ENCODE measurements at regions not wholly inside any gene's neighbourhood (a gene's known extent, or its start where the extent isn't known, plus 50 kb on each side); places are given as distances from the start of the nearest gene placed in this dataset.

GRCh38 chr3:132966374-132966773, 71.8 kb upstream of the TMEM108 start:
- TF ChIP-seq CTCF (IDR thresholded peaks at IDR 0.05 in 2 of 3, conservative IDR thresholded peaks at IDR 0.05 in 1 of 3; ENCODE audit: borderline replicate concordance in 1 of 3, insufficient read depth in 1 of 3, low read depth in 2 of 3, low read length in 2 of 3) (no peak), EZH2 (IDR thresholded peaks at IDR 0.05) (no peak), YY1 (IDR thresholded peaks at IDR 0.05; ENCODE audit: extremely low read depth, insufficient replicate concordance, low read depth, low read length) (no peak), EZH2phosphoT487 (IDR thresholded peaks at IDR 0.05; ENCODE audit: borderline replicate concordance) (no peak), RAD21 (IDR thresholded peaks at IDR 0.05; ENCODE audit: low read depth) (no peak), POLR2A (IDR thresholded peaks at IDR 0.05; ENCODE audit: borderline replicate concordance, extremely low read depth, insufficient read depth, insufficient read length) (no peak)

All from HCT116 (cell line).